Sigmoid colon (tissue), 6 donors: ENCODE measurements at regions not wholly inside any gene's neighbourhood (a gene's known extent, or its start where the extent isn't known, plus 50 kb on each side); places are given as distances from the start of the nearest gene placed in this dataset.

ENCODE experiments used
- DNase-seq: peaks from one replicate; pipeline ENCODE4 v3.0.0-alpha.2; 2019
- H3K27ac ChIP-seq, 4 donors: fragments of 200-600 bp; sonication (generic); one replicate each; pipeline ENCODE4 v1.5.1; 2016 to 2019; ENCODE audit warnings: mild to moderate bottlenecking in 1 of 4
- H3K27me3 ChIP-seq, 3 donors: fragments of 200-600 bp; sonication (generic); one replicate each; pipeline ENCODE4 v1.5.1; 2019; ENCODE audit warnings: mild to moderate bottlenecking in 1 of 3
- H3K36me3 ChIP-seq, 4 donors: fragments of 200-600 bp; sonication (generic); one replicate each; pipeline ENCODE4 v1.5.1; 2016 to 2019
- H3K4me1 ChIP-seq, 4 donors: fragments of 200-600 bp; sonication (generic); one replicate each; pipeline ENCODE4 v1.5.1; 2017 to 2019
- H3K4me3 ChIP-seq, 4 donors: fragments of 200-600 bp; sonication (generic); one replicate each; pipeline ENCODE4 v1.5.1; 2017 to 2019; ENCODE audit warnings: mild to moderate bottlenecking in 2 of 4, moderate library complexity in 1 of 4
- H3K9me3 ChIP-seq, 4 donors: fragments of 200-600 bp in 3 of 4; sonication (generic) in 3 of 4; one replicate each; pipeline versions ENCODE4 v1.5.1 to v1.6.1; 2013 to 2019
- EP300 ChIP-seq, 4 donors: sonication (generic); formaldehyde crosslinking; IDR thresholded peaks; one replicate each; pipeline ENCODE4 v1.6.1; 2017; ENCODE audit warnings: antibody characterized with exemption in 4 of 4
- POLR2A ChIP-seq, 2 donors: fragments of 450-650 bp; IDR thresholded peaks; one replicate each; pipeline ENCODE4 v1.6.1; 2016; ENCODE audit warnings: antibody characterized with exemption in 2 of 2, mild to moderate bottlenecking in 2 of 2, moderate library complexity in 2 of 2
- POLR2AphosphoS5 ChIP-seq, 4 donors: sonication (generic); formaldehyde crosslinking; IDR thresholded peaks; one replicate each; pipeline ENCODE4 v1.6.1; 2017; ENCODE audit warnings: antibody characterized with exemption in 4 of 4
- WGBS, 2 donors: extraction: QIAGEN DNeasy Blood & Tissue Kit; methylation state at CpG; one replicate each; pipeline ENCODE4 v1.1.7; 2013; 5-methylcytosine and 5-hydroxymethylcytosine counted together
- intact Hi-C: fragments of 100-400 bp; cut with DNase I; formaldehyde crosslinking; loops from one replicate; pipeline ENCODE4 v1.15.1; 2023
- TF ChIP-seq, protein P1 (sequence below), 4 experiments: fragments of 450-650 bp in 3 of 4; fragments of 200-600 bp in 1 of 4; IDR thresholded peaks; one replicate each; pipeline ENCODE4 v1.5.1; 2016 to 2019; ENCODE audit warnings: antibody characterized with exemption in 4 of 4, mild to moderate bottlenecking in 3 of 4, moderate library complexity in 2 of 4
- donor health status: healthy with polysubstance abuse.
- donor health status: healthy.

DNA sequence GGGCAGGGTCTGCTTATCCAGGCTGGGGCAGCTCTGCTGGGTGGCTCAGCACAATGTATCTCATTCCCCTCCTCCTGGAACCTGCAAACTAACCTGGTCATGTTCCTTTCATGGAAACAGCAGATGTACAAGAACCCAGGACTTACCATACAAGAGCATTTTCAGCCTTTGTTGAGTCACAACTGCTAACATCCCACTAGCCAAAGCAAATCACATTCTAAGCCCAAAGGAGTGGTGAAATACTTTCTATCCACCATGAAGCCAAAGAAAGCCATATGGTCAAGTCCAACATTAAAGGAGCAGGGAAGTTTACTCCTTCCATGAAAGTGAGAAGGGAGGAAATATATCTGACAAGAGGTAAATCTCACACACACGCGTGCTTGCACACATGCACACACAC, 163.0 kb downstream of the IRS1 start:
- Histone ChIP-seq H3K4me3 (no peak overlapping the region), H3K4me1 (peaks cover 0 to 17% (median 11%) of the 10 kb centered on the region in 4 donors), H3K27me3 (no peaks in the 10 kb centered on the region), H3K9me3 (no peaks in the 10 kb centered on the region), H3K36me3 (no peaks in the 10 kb centered on the region), H3K27ac (no peak overlapping the region)
- intact Hi-C loops = no loop called here
- no peak for DNase-seq
- TF ChIP-seq POLR2AphosphoS5 (IDR thresholded peaks at IDR 0.05) (no peak), EP300 (IDR thresholded peaks at IDR 0.05) (no peak), POLR2A (IDR thresholded peaks at IDR 0.05) (no peak)
- TF ChIP-seq, protein P1, sequence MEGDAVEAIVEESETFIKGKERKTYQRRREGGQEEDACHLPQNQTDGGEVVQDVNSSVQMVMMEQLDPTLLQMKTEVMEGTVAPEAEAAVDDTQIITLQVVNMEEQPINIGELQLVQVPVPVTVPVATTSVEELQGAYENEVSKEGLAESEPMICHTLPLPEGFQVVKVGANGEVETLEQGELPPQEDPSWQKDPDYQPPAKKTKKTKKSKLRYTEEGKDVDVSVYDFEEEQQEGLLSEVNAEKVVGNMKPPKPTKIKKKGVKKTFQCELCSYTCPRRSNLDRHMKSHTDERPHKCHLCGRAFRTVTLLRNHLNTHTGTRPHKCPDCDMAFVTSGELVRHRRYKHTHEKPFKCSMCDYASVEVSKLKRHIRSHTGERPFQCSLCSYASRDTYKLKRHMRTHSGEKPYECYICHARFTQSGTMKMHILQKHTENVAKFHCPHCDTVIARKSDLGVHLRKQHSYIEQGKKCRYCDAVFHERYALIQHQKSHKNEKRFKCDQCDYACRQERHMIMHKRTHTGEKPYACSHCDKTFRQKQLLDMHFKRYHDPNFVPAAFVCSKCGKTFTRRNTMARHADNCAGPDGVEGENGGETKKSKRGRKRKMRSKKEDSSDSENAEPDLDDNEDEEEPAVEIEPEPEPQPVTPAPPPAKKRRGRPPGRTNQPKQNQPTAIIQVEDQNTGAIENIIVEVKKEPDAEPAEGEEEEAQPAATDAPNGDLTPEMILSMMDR (IDR thresholded peaks at IDR 0.05) = no peak
- WGBS, 2 donors = 98 to 99% methylated on average over 2 of the region's 2 CpGs

DNA sequence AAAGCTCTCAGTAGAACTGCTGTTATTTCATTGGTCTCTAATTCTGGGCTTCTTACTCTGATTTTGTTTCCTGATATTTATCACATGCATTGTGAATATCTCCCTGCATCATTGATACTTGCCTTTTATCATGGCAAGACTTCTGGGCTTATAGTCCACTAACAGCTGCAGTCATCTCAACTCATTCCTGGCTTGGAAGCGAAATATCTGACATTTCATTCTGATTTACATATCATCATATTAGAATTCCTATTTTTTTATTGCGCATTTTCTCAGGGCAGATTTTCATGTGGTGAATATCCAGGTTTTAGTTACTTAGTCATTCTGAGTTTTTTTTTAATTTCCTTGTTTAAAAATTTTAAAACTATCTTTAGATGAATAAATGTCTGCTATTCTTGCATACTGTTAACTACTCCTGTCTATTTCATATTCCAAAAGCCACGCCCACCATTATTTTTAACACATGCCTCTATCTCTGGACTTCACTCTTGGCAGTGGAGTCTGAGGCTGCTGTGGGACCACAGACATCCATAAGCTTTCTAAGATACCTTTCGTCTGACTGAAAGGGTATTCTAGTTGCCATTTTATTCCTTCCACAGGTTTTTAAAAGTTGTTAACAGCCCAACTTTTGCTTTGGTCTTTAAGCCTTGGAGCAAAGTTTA, 164.5 kb downstream of the IRS1 start:
- Histone ChIP-seq H3K36me3 (no peaks in the 10 kb centered on the region), H3K4me1 (peaks cover 0 to 29% (median 22%) of the 10 kb centered on the region in 4 donors), H3K27me3 (no peaks in the 10 kb centered on the region), H3K9me3 (no peaks in the 10 kb centered on the region), H3K4me3 (no peak overlapping the region), H3K27ac (no peak overlapping the region)
- DNase-seq = no peak
- TF ChIP-seq EP300 (IDR thresholded peaks at IDR 0.05) (no peak), POLR2AphosphoS5 (IDR thresholded peaks at IDR 0.05) (no peak), POLR2A (IDR thresholded peaks at IDR 0.05) (no peak)
- TF ChIP-seq, protein P1 (IDR thresholded peaks at IDR 0.05) = no peak
- 89 to 91% methylated on average over 4 of the region's 4 CpGs for WGBS, 2 donors
- intact Hi-C loops = loop anchor here (5.0 kb wide), 3 partner anchors 62 to 158 kb away; no protein-coding TSS in a partner anchor

DNA sequence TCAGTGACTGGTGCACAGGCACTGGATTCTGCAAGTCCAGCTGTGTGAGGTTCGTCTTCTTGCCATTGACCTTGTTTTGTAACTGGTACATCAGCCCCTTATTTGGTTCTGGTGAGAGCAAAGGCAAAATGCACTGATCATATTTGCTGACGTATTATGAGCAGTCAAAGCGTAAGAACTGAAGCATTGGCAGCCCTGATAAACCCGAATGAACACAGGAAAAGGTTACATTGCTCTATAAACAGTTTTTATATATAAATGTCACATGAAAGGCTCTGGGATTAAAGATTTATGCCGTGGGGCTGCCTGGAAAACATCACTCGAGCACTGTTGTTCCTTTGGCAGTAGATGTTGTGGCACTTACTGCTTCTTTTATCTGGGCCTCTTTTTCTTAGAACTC, 167.9 kb downstream of the IRS1 start:
- peak overlapping the region; percentile 39 to 84 (median 82) for H3K27ac ChIP-seq

DNA sequence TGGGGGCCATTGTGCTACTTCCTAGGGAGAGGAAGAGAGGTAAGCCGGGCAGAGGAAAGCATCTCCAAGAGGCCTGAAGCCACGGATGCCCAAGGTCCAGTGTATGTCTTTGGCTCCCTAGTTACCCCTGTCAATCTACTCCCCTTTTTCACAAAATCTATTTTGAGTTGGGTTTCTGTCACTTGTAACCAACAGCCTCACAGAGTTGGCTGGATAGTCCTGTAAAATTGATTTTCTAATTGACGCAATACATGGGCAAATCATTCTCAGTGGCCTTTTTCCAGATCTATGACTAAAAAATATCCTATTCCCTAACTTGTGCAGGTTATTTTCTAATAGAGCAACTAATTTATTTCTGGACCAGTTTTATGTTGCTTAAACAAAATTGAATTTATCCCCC, 168.4 kb downstream of the IRS1 start:
- Histone ChIP-seq H3K27me3 (no peaks in the 10 kb centered on the region), H3K9me3 (no peaks in the 10 kb centered on the region), H3K4me3 (no peak overlapping the region), H3K27ac (peak overlapping the region; percentile 39 to 84 (median 82)), H3K4me1 (peaks cover 0 to 32% (median 22%) of the 10 kb centered on the region in 4 donors), H3K36me3 (no peaks in the 10 kb centered on the region)
- no peak for DNase-seq
- TF ChIP-seq POLR2AphosphoS5 (IDR thresholded peaks at IDR 0.05) (no peak), POLR2A (IDR thresholded peaks at IDR 0.05) (no peak), EP300 (IDR thresholded peaks at IDR 0.05) (no peak)
- TF ChIP-seq, protein P1 (IDR thresholded peaks at IDR 0.05) = no peak
- 87 to 95% methylated on average over 3 of the region's 3 CpGs for WGBS, 2 donors
- intact Hi-C loops = loop anchor here (2.0 to 5.0 kb wide), 4 partner anchors 66 to 168 kb away; partner anchors contain the start of gene IRS1

More for the DNA sequence above, 167.9 kb downstream of the IRS1 start:
- WGBS, 2 donors = 29 to 41% methylated on average over 6 of the region's 6 CpGs
- H3K4me1 ChIP-seq = peaks cover 0 to 29% (median 22%) of the 10 kb centered on the region in 4 donors
- H3K9me3 ChIP-seq = no peaks in the 10 kb centered on the region
- H3K27me3 ChIP-seq = no peaks in the 10 kb centered on the region
- H3K4me3 ChIP-seq = no peak overlapping the region
- intact Hi-C loops = loop anchor here (1.0 to 5.0 kb wide), 5 partner anchors 66 to 167 kb away; partner anchors contain the start of gene IRS1
- peak; percentile 90 for DNase-seq
- TF ChIP-seq POLR2A (IDR thresholded peaks at IDR 0.05) (no peak), EP300 (IDR thresholded peaks at IDR 0.05) (peak; percentile 98 to 100 (median 98)), POLR2AphosphoS5 (IDR thresholded peaks at IDR 0.05) (peak; percentile 98 to 99 (median 98))
- no peaks in the 10 kb centered on the region for H3K36me3 ChIP-seq

DNA sequence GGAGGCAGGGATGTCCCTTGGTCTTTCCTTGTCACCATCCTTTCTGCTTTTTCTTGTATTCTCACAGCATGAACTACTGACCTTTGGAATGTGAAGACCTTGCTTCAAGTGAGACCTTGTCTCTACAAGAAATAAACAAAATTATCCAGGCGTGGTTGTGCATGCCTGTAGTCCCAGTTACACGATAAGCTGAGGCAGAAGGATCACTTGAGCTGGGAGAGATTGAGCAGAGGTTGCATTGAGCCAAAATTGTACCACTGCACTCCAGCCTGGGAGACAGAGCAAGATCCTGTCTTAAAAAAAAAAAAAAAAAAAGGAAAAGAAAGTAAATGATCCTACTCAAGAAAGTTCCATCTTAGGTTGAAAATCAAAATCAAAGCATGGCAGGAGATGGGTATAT, 173.7 kb downstream of the IRS1 start:
- Histone ChIP-seq H3K4me1 (peaks cover 0 to 39% (median 19%) of the 10 kb centered on the region in 4 donors), H3K4me3 (no peak overlapping the region), H3K9me3 (no peaks in the 10 kb centered on the region), H3K27ac (peak overlapping the region in 2 of 4 donors; percentile 7 to 31), H3K36me3 (no peaks in the 10 kb centered on the region), H3K27me3 (no peaks in the 10 kb centered on the region)
- 70 to 79% methylated on average over 2 of the region's 2 CpGs for WGBS, 2 donors
- no peak for DNase-seq
- intact Hi-C loops = loop anchor here (5.0 kb wide), 1 partner anchor 374 kb away; no protein-coding TSS in a partner anchor
- TF ChIP-seq, protein P1 (IDR thresholded peaks at IDR 0.05) = no peak
- no peak for TF ChIP-seq POLR2A (IDR thresholded peaks at IDR 0.05)
- TF ChIP-seq EP300 (IDR thresholded peaks at IDR 0.05) = no peak
- no peak for TF ChIP-seq POLR2AphosphoS5 (IDR thresholded peaks at IDR 0.05)
